C4-2B (cell line): ENCODE measurements at regions not wholly inside any gene's neighbourhood (a gene's known extent, or its start where the extent isn't known, plus 50 kb on each side); places are given as distances from the start of the nearest gene placed in this dataset.

Source experiments
- CTCF ChIP-seq: fragments of 450-650 bp; conservative IDR thresholded peaks from 2 replicates; pipeline ENCODE4 v1.5.1; 2017; ENCODE audit warnings: mild to moderate bottlenecking
- ZFX ChIP-seq: fragments of 450-650 bp; IDR thresholded peaks from 2 replicates; pipeline ENCODE4 v1.6.1; 2017

GRCh38 chr6:8551386-8551785 is 116.0 kb upstream of the SLC35B3 start:
- TF ChIP-seq CTCF: no peak
- no peak for TF ChIP-seq ZFX
